ENCODE measurements at regions not wholly inside any gene's neighbourhood (a gene's known extent, or its start where the extent isn't known, plus 50 kb on each side); places are given as distances from the start of the nearest gene placed in this dataset.

DNA sequence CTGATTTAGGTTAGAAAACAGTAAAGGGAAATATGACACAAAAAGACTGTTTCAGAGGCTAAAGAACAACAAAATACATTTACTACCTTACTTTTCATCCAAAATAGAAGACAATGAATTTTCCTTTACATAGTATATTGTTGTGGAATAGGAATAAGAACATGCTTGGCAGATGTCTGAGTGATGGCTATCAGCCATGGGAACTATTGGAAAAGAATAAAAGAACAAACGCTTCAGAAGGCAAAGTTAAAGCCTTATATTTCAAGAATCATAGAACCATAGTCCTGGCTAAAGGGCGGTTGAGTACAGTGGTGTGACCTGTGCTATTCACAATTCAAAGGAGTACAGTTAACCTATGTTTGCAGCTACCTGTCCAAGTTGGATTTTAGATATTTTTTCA, 73.9 kb upstream of the NRXN1 start:
- H3K9ac ChIP-seq (ENCODE audit: low read length) = no peak overlapping the region
- H3K4me3 ChIP-seq (ENCODE audit: insufficient read depth, low read length, poor library complexity, severe bottlenecking) = no peak overlapping the region
- H3K27ac ChIP-seq (ENCODE audit: low read depth, low read length) = no peak overlapping the region
- H3K36me3 ChIP-seq (ENCODE audit: low read length) = no peaks in the 10 kb centered on the region
- no peaks in the 10 kb centered on the region for H3F3A ChIP-seq (ENCODE audit: insufficient read depth)
- H3K4me2 ChIP-seq (ENCODE audit: low read depth, low read length, poor library complexity, severe bottlenecking) = no peak overlapping the region
- H3K27me3 ChIP-seq (ENCODE audit: low read length) = no peaks in the 10 kb centered on the region
- no peaks in the 10 kb centered on the region for H4K20me1 ChIP-seq (ENCODE audit: low read depth, low read length)
- no peaks in the 10 kb centered on the region for H3K79me2 ChIP-seq (ENCODE audit: insufficient read depth, low read length)
- H3K9me3 ChIP-seq (ENCODE audit: insufficient read depth, low read length) = no peaks in the 10 kb centered on the region
- no peak overlapping the region for H2AFZ ChIP-seq (ENCODE audit: low read depth, low read length, severe bottlenecking)
- no peak for TF ChIP-seq EZH2phosphoT487 (conservative IDR thresholded peaks at IDR 0.05; ENCODE audit: low read length)
- TF ChIP-seq, protein P1, sequence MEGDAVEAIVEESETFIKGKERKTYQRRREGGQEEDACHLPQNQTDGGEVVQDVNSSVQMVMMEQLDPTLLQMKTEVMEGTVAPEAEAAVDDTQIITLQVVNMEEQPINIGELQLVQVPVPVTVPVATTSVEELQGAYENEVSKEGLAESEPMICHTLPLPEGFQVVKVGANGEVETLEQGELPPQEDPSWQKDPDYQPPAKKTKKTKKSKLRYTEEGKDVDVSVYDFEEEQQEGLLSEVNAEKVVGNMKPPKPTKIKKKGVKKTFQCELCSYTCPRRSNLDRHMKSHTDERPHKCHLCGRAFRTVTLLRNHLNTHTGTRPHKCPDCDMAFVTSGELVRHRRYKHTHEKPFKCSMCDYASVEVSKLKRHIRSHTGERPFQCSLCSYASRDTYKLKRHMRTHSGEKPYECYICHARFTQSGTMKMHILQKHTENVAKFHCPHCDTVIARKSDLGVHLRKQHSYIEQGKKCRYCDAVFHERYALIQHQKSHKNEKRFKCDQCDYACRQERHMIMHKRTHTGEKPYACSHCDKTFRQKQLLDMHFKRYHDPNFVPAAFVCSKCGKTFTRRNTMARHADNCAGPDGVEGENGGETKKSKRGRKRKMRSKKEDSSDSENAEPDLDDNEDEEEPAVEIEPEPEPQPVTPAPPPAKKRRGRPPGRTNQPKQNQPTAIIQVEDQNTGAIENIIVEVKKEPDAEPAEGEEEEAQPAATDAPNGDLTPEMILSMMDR (IDR thresholded peaks at IDR 0.05; ENCODE audit: insufficient read depth, low read length, poor library complexity, severe bottlenecking) = no peak
- H3K9me2 ChIP-seq (replicated peaks; ENCODE audit: insufficient read depth, low read length) = no peaks in the 10 kb centered on the region

DNA sequence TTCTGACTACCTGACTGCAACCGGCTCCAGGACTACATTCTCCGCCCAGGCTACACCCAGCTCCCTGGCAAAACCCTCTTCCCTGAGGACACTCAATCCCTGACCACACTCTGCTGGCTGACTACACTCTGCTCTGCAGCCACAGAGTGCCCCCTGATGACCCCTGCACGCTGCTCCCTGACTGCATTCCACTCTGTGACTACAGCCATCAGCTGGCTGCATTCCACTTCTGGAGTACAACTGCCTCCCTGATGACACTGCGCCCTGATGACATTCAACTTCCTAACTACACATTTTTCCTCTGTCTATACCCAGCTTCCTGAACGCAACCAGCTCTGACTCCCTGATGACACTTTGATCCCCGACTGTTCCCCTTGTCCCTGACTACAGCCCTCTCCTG, 71.3 kb upstream of the NRXN1 start:
- H3K4me3 ChIP-seq (ENCODE audit: insufficient read depth, low read length, poor library complexity, severe bottlenecking) = no peak overlapping the region
- no peaks in the 10 kb centered on the region for H3K9me2 ChIP-seq (replicated peaks; ENCODE audit: insufficient read depth, low read length)
- H4K20me1 ChIP-seq (ENCODE audit: low read depth, low read length) = no peaks in the 10 kb centered on the region
- H3K36me3 ChIP-seq (ENCODE audit: low read length) = no peaks in the 10 kb centered on the region
- no peak overlapping the region for H3K27ac ChIP-seq (ENCODE audit: low read depth, low read length)
- H3K9me3 ChIP-seq (ENCODE audit: insufficient read depth, low read length) = no peaks in the 10 kb centered on the region
- no peak overlapping the region for H2AFZ ChIP-seq (ENCODE audit: low read depth, low read length, severe bottlenecking)
- TF ChIP-seq EZH2phosphoT487 (conservative IDR thresholded peaks at IDR 0.05; ENCODE audit: low read length) = no peak
- TF ChIP-seq, protein P1 (IDR thresholded peaks at IDR 0.05; ENCODE audit: insufficient read depth, low read length, poor library complexity, severe bottlenecking) = no peak
- H3K79me2 ChIP-seq (ENCODE audit: insufficient read depth, low read length) = no peaks in the 10 kb centered on the region
- H3K9ac ChIP-seq (ENCODE audit: low read length) = no peak overlapping the region
- H3K27me3 ChIP-seq (ENCODE audit: low read length) = no peaks in the 10 kb centered on the region
- H3K4me2 ChIP-seq (ENCODE audit: low read depth, low read length, poor library complexity, severe bottlenecking) = no peak overlapping the region
- H3F3A ChIP-seq (ENCODE audit: insufficient read depth) = no peaks in the 10 kb centered on the region

DNA sequence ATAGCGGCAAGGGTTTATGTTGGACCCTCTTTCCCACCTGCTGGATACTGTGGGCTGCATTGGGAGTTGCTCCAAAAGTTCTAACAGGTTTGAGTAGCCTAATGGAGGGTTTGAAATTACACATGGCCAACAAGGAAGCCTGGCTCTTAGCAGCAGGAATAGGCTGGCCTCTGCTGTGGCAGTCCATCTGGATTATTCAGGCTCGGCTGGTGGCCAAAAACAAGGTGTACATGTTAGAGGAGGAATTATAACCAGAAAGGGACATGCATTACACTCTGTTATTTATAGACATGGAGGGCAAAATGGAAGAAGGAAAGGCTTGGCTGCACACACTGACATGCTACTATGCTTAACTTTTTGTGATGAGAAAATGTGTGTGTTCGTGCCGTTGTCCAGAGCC, 61.1 kb upstream of the NRXN1 start:
- Histone ChIP-seq H3K36me3 (ENCODE audit: low read length) (no peaks in the 10 kb centered on the region), H4K20me1 (ENCODE audit: low read depth, low read length) (no peaks in the 10 kb centered on the region), H3K4me3 (ENCODE audit: insufficient read depth, low read length, poor library complexity, severe bottlenecking) (no peak overlapping the region), H3K9me3 (ENCODE audit: insufficient read depth, low read length) (no peaks in the 10 kb centered on the region), H3F3A (ENCODE audit: insufficient read depth) (no peaks in the 10 kb centered on the region), H3K9me2 (replicated peaks; ENCODE audit: insufficient read depth, low read length) (no peaks in the 10 kb centered on the region), H3K9ac (ENCODE audit: low read length) (no peak overlapping the region), H3K27ac (ENCODE audit: low read depth, low read length) (no peak overlapping the region), H3K4me2 (ENCODE audit: low read depth, low read length, poor library complexity, severe bottlenecking) (no peak overlapping the region), H3K79me2 (ENCODE audit: insufficient read depth, low read length) (no peaks in the 10 kb centered on the region), H2AFZ (ENCODE audit: low read depth, low read length, severe bottlenecking) (no peak overlapping the region), H3K27me3 (ENCODE audit: low read length) (no peaks in the 10 kb centered on the region)
- TF ChIP-seq, protein P1 (IDR thresholded peaks at IDR 0.05; ENCODE audit: insufficient read depth, low read length, poor library complexity, severe bottlenecking) = no peak
- TF ChIP-seq EZH2phosphoT487 (conservative IDR thresholded peaks at IDR 0.05; ENCODE audit: low read length) = no peak

Data from SU-DHL-6 (cell line).